Liver (tissue), 3 donors: ENCODE measurements at regions not wholly inside any gene's neighbourhood (a gene's known extent, or its start where the extent isn't known, plus 50 kb on each side); places are given as distances from the start of the nearest gene placed in this dataset.
"Not testable (repeated sequence)": the region's sequence is repeated elsewhere in the genome, so short reads cannot be mapped to it uniquely, and the experiment has no call there.

Source experiments
- CTCF ChIP-seq: fragments of 150-350 bp; IDR thresholded peaks from 2 replicates; pipeline ENCODE4 v1.5.1; 2017; ENCODE audit warnings: improper control_type of control experiment, low read depth, low read length; ENCODE audit not compliant: missing input control
- JUND ChIP-seq, 2 donors: IDR thresholded peaks; 2 replicates each; pipeline ENCODE4 v1.6.1; 2016; ENCODE audit warnings: antibody characterized with exemption in 2 of 2
- RXRA ChIP-seq, 2 donors: IDR thresholded peaks; 2 replicates each; pipeline ENCODE4 v1.6.1; 2017 to 2018; ENCODE audit warnings: antibody characterized with exemption in 2 of 2, mild to moderate bottlenecking in 1 of 2
- YY1 ChIP-seq: IDR thresholded peaks from 2 replicates; pipeline ENCODE4 v1.6.1; 2016; ENCODE audit warnings: antibody characterized with exemption, mild to moderate bottlenecking
- ZBTB33 ChIP-seq: IDR thresholded peaks from 2 replicates; pipeline ENCODE4 v1.6.1; 2016; ENCODE audit warnings: antibody characterized with exemption
- TF ChIP-seq, protein P1 (sequence below): IDR thresholded peaks from 2 replicates; pipeline ENCODE4 v1.6.1; 2016; ENCODE audit warnings: antibody characterized with exemption
- donor health status: healthy.
- donor health status: healthy.

DNA sequence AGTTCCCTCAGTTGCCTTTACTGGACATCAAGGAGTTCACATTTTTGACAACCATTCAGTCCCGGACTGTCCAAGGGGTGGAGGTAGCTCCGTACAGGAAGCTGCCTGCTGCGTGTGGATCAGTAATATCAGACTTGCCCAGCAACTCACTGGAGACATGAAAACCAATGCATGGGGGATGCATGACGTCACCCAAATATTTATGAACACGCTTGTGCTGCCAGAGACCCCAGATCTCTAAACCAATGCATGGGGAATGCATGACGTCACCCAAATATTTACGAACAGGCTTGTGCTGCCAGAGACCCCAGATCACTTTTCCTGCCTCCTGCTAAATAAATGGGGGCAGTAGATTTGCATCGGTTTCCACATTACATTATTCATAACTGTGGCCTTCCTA lies 2137.4 kb upstream of the DEFB115 start:
- not testable (repeated sequence) for TF ChIP-seq RXRA (IDR thresholded peaks at IDR 0.05); ZBTB33; JUND (IDR thresholded peaks at IDR 0.05); YY1; CTCF
- TF ChIP-seq, protein P1, sequence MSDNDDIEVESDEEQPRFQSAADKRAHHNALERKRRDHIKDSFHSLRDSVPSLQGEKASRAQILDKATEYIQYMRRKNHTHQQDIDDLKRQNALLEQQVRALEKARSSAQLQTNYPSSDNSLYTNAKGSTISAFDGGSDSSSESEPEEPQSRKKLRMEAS, result not testable (repeated sequence)
